ENCODE measurements at regions not wholly inside any gene's neighbourhood (a gene's known extent, or its start where the extent isn't known, plus 50 kb on each side); places are given as distances from the start of the nearest gene placed in this dataset.

DNA sequence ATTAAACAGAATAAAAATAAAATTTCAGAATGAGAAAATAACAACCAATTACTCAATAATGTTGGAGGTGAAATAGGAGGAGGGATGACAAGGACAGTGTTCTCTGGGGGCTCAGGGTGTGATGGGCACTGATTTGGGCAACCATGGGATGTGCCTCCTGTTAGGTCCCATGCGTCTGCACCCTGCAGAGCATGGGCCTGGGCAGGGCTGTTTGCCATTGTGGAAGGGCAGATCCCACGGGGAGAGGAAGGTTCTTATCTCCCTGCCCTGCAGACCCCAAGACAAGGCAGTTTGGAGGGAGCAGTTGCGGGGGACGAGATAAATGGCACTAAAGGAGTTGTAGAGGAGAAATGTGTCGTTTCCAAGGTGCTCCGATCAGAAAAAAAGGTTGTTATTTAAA, 206.3 kb downstream of the THBS2 start:
- Histone ChIP-seq H3K4me3 (no peak overlapping the region), H3K9me3 (no peaks in the 10 kb centered on the region), H3K36me3 (no peaks in the 10 kb centered on the region), H3K27ac (no peak overlapping the region), H3K4me1 (peaks cover 0 to 7% (median 0%) of the 10 kb centered on the region in 4 donors), H3K27me3 (no peaks in the 10 kb centered on the region)
- 88 to 89% methylated on average over 6 of the region's 6 CpGs for WGBS, 2 donors
- no peak for DNase-seq (ENCODE audit: low spot score in 2 of 2)
- TF ChIP-seq CTCF (IDR thresholded peaks at IDR 0.05), result no peak
- no peak for TF ChIP-seq POLR2A (IDR thresholded peaks at IDR 0.05)
- no peak for TF ChIP-seq EP300 (IDR thresholded peaks at IDR 0.05)

- 66 to 78% methylated on average over 10 of the region's 10 CpGs for WGBS, 2 donors
- no peak for TF ChIP-seq POLR2A (IDR thresholded peaks at IDR 0.05)
- TF ChIP-seq EP300 (IDR thresholded peaks at IDR 0.05), result no peak
- no peak for DNase-seq (ENCODE audit: low spot score in 2 of 2)
- no peaks in the 10 kb centered on the region for H3K36me3 ChIP-seq
- no peaks in the 10 kb centered on the region for H3K27me3 ChIP-seq
- no peaks in the 10 kb centered on the region for H3K9me3 ChIP-seq
- H3K27ac ChIP-seq, result no peak overlapping the region
- H3K4me3 ChIP-seq, result no peak overlapping the region
- peaks cover 0 to 7% (median 0%) of the 10 kb centered on the region in 4 donors for H3K4me1 ChIP-seq
These were observed 207.0 kb downstream of the THBS2 start for GRCh38 chr6:169046483-169047192.

DNA sequence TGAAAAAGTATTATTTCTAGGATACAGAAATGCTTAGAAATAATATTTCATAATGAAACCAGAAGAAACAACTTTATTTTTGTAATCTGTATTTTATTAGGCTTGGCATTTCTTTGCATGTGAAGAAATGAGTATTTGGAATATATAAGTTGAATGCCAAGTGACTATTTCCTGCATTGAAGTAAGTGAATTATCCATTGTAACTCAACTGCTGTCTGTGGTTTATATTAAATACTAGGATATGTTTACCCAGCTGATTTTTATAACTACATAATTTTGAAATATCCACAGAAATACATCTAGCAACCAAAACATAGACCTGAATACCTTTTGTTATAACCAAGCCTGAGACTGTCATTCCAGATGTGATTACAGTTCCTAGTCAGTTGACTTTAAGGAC, 207.6 kb downstream of the THBS2 start:
- H3K4me3 ChIP-seq, result no peak overlapping the region
- no peak overlapping the region for H3K27ac ChIP-seq
- H3K27me3 ChIP-seq, result no peaks in the 10 kb centered on the region
- H3K9me3 ChIP-seq, result no peaks in the 10 kb centered on the region
- peaks cover 0 to 7% (median 0%) of the 10 kb centered on the region in 4 donors for H3K4me1 ChIP-seq
- no peak for DNase-seq (ENCODE audit: low spot score in 2 of 2)
- no peaks in the 10 kb centered on the region for H3K36me3 ChIP-seq
- TF ChIP-seq CTCF (IDR thresholded peaks at IDR 0.05), result no peak
- TF ChIP-seq POLR2A (IDR thresholded peaks at IDR 0.05), result no peak
- no peak for TF ChIP-seq EP300 (IDR thresholded peaks at IDR 0.05)

DNA sequence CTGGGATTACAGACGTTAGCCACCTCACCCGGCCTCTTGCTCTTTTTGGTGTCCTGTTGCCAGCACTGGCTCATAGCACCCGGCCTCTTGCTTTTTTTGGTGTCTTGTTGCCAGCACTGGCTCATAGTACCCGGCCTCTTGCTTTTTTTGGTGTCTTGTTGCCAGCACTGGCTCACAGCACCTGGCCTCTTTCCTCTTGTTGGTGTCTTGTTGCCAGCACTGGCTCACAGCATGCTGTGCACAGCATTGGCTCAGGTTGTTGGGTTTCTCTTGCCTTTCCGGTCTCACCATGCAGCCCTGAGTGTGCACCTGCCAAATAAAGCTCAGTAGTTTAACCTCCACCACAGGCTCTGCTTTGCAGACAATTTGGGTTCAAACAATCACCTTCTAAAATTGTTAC, 208.2 kb downstream of the THBS2 start:
- WGBS, 2 donors, result 72 to 74% methylated on average over 5 of the region's 5 CpGs
- Histone ChIP-seq H3K36me3 (no peaks in the 10 kb centered on the region), H3K4me3 (no peak overlapping the region), H3K27me3 (no peaks in the 10 kb centered on the region), H3K4me1 (peaks cover 0 to 7% (median 0%) of the 10 kb centered on the region in 4 donors), H3K27ac (no peak overlapping the region), H3K9me3 (no peaks in the 10 kb centered on the region)
- TF ChIP-seq CTCF (IDR thresholded peaks at IDR 0.05) (no peak), POLR2A (IDR thresholded peaks at IDR 0.05) (no peak), EP300 (IDR thresholded peaks at IDR 0.05) (no peak)
- no peak for DNase-seq (ENCODE audit: low spot score in 2 of 2)

- no peak for TF ChIP-seq CTCF (IDR thresholded peaks at IDR 0.05)
- no peak overlapping the region for H3K4me3 ChIP-seq
These were observed 209.0 kb downstream of the THBS2 start for GRCh38 chr6:169044381-169045230.

More at GRCh38 chr6:169044381-169045230, 209.0 kb downstream of the THBS2 start:
- WGBS, 2 donors, result 57 to 62% methylated on average over 14 of the region's 14 CpGs
- Histone ChIP-seq H3K4me1 (peaks cover 0 to 7% (median 0%) of the 10 kb centered on the region in 4 donors), H3K27me3 (no peaks in the 10 kb centered on the region), H3K9me3 (no peaks in the 10 kb centered on the region), H3K27ac (peak overlapping the region in 1 of 4 donors; percentile 64), H3K36me3 (no peaks in the 10 kb centered on the region)
- DNase-seq (ENCODE audit: low spot score in 2 of 2), result no peak

All from tibial nerve (tissue), 4 donors.